CD4-positive, alpha-beta memory T cell (primary cell): ENCODE measurements at regions not wholly inside any gene's neighbourhood (a gene's known extent, or its start where the extent isn't known, plus 50 kb on each side); places are given as distances from the start of the nearest gene placed in this dataset.

Experiments
- CTCF ChIA-PET: fragments of 350-600 bp; sonication (Branson Sonifier 250); formaldehyde crosslinking; loops from one replicate; lab custom pipeline; 2021; ENCODE audit warnings: inconsistent platforms; ENCODE audit not compliant: partially characterized antibody; lab: Charles Lee
- POLR2A ChIA-PET: fragments of 350-600 bp; sonication (Branson Sonifier 250); formaldehyde crosslinking; loops from one replicate; lab custom pipeline; 2021; ENCODE audit not compliant: partially characterized antibody; lab: Charles Lee
- DNase-seq, 5 donors: peaks; one replicate each; pipeline versions ENCODE4 v3.0.0 to v3.0.0-alpha.2; 2020 to 2022; ENCODE audit warnings: mixed read lengths in 1 of 5
- H3K27ac ChIP-seq: one replicate; pipeline ENCODE4 v1.7.0; 2013; ENCODE audit warnings: low read depth, low read length
- H3K27me3 ChIP-seq: 2 replicates; pipeline ENCODE4 v1.7.0; 2013; ENCODE audit warnings: mild to moderate bottlenecking, low read length, moderate library complexity; ENCODE audit not compliant: insufficient read depth
- H3K36me3 ChIP-seq: 2 replicates; pipeline ENCODE4 v1.7.0; 2013; ENCODE audit warnings: mild to moderate bottlenecking, low read length, moderate library complexity; ENCODE audit not compliant: insufficient read depth
- H3K4me1 ChIP-seq: 2 replicates; pipeline ENCODE4 v1.7.0; 2013; ENCODE audit warnings: mild to moderate bottlenecking, low read length, moderate library complexity; ENCODE audit not compliant: insufficient read depth
- H3K4me3 ChIP-seq, 2 donors: one replicate each; pipeline ENCODE4 v1.7.0; 2013; ENCODE audit warnings: low read length in 2 of 2, mild to moderate bottlenecking in 1 of 2
- H3K9me3 ChIP-seq, 2 donors: one replicate each; pipeline ENCODE4 v1.7.0; 2013; ENCODE audit warnings: low read length in 2 of 2, control low read depth in 1 of 2; ENCODE audit not compliant: control insufficient read depth in 1 of 2
- H3K27ac Mint-ChIP-seq, 7 donors: one replicate each; pipeline ENCODE4 v1.8.0; 2020 to 2021; ENCODE audit warnings: mixed read lengths in 7 of 7, mild to moderate bottlenecking in 6 of 7, inconsistent platforms in 3 of 7, moderate library complexity in 3 of 7
- H3K27me3 Mint-ChIP-seq, 2 donors: one replicate each; pipeline ENCODE4 v1.8.0; 2020 to 2021; ENCODE audit warnings: mixed read lengths in 2 of 2
- H3K36me3 Mint-ChIP-seq, 2 donors: one replicate each; pipeline ENCODE4 v1.8.0; 2020 to 2021; ENCODE audit warnings: mixed read lengths in 2 of 2, inconsistent platforms in 1 of 2, mild to moderate bottlenecking in 1 of 2
- H3K4me1 Mint-ChIP-seq, 4 donors: one replicate each; pipeline ENCODE4 v1.8.0; 2020 to 2021; ENCODE audit warnings: mixed read lengths in 4 of 4, mild to moderate bottlenecking in 1 of 4
- H3K4me3 Mint-ChIP-seq, 8 donors: one replicate each; pipeline ENCODE4 v1.8.0; 2020 to 2021; ENCODE audit warnings: mixed read lengths in 8 of 8, mild to moderate bottlenecking in 7 of 8, moderate library complexity in 6 of 8, inconsistent platforms in 3 of 8
- H3K9me3 Mint-ChIP-seq, 8 donors: one replicate each; pipeline ENCODE4 v1.8.0; 2020 to 2021; ENCODE audit warnings: mixed read lengths in 8 of 8, mild to moderate bottlenecking in 5 of 8, inconsistent platforms in 3 of 8, moderate library complexity in 1 of 8
- intact Hi-C: fragments of 100-400 bp; cut with micrococcal nuclease; formaldehyde crosslinking; loops from one replicate; pipeline ENCODE4 v1.15.1; 2023

DNA sequence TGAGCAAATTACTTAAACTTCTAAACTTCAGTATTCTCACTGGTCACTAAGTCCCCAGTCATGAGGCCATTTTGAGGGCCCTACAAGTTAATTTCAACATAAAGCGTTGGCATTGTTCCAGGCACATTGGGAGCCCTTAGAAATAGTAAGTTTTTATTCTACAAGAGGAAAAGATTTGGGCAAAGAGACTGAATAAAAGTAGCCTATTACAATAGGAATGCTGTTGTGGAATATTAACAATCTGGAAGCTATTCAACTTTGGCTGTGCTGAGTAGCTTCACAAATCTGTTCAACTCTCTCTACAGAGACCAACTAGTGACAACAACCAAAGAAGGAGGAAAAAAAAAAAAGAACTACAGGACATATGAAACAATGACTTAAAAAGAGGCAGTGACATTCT lies 1287.5 kb upstream of the NXPH2 start:
- POLR2A ChIA-PET, result no interaction called here
- CTCF ChIA-PET, result no interaction called here
- Mint-ChIP-seq H3K9me3 (peaks cover 0 to 35% (median 9%) of the 10 kb centered on the region in 8 donors), H3K27ac (no peak overlapping the region), H3K36me3 (no peaks in the 10 kb centered on the region), H3K4me1 (no peaks in the 10 kb centered on the region), H3K27me3 (no peaks in the 10 kb centered on the region), H3K4me3 (no peak overlapping the region)
- intact Hi-C loops, result no loop called here
- Histone ChIP-seq H3K36me3 (no peaks in the 10 kb centered on the region), H3K4me3 (no peak overlapping the region), H3K4me1 (no peaks in the 10 kb centered on the region), H3K9me3 (no peaks in the 10 kb centered on the region), H3K27me3 (no peaks in the 10 kb centered on the region), H3K27ac (no peak overlapping the region)
- DNase-seq, result no peak

DNA sequence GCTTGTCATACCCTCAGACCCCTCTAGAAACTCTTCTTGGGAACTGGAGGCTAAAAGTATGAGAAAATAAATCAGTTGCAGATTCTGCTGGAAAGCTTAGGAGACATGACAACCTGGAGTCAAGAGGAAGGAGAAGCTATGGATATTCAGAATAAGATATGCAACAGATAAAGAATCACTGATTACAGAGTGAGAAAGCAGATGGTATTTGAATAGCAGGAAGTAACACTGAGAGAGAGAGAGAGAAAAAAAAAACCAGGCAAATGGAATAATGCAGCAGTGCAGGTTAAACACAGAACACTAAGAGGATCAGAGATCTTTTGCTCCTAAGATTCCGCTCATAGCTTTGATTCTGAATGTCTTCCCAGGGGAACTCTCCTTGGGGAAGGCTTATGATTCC lies 1284.1 kb upstream of the NXPH2 start:
- Mint-ChIP-seq H3K27ac (no peak overlapping the region), H3K36me3 (no peaks in the 10 kb centered on the region), H3K4me3 (no peak overlapping the region), H3K27me3 (no peaks in the 10 kb centered on the region), H3K9me3 (peaks cover 3 to 26% (median 9%) of the 10 kb centered on the region in 8 donors), H3K4me1 (no peaks in the 10 kb centered on the region)
- DNase-seq, result no peak
- ChIA-PET POLR2A (no interaction called here), CTCF (no interaction called here)
- Histone ChIP-seq H3K27me3 (no peaks in the 10 kb centered on the region), H3K36me3 (no peaks in the 10 kb centered on the region), H3K9me3 (no peaks in the 10 kb centered on the region), H3K4me3 (no peak overlapping the region), H3K4me1 (no peaks in the 10 kb centered on the region), H3K27ac (no peak overlapping the region)
- intact Hi-C loops, result no loop called here

DNA sequence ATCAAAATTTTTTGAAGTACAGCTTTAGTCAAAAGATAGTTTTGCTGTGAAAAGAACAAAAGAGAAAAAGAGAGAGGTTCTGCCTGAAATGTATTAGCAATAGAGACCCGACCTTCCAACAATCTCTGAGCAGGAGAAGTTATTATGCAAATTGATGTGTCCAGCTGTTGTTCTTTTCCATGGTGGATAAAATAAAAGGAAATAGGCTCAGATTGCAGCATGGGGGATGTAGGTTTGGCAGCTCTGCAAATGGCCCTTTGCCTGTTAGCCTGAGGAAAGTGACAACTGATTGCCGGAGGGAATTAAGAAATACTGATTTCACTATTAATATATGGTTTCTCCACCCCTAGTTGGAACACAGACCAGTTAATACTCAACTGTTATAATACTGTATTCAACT lies 1283.2 kb upstream of the NXPH2 start:
- no peak overlapping the region for H3K27ac Mint-ChIP-seq
- no peak overlapping the region for H3K27ac ChIP-seq
- DNase-seq, result no peak
- intact Hi-C loops, result no loop called here
- H3K9me3 ChIP-seq, result no peaks in the 10 kb centered on the region
- POLR2A ChIA-PET, result no interaction called here
- peaks cover 3 to 28% (median 8%) of the 10 kb centered on the region in 8 donors for H3K9me3 Mint-ChIP-seq
- no peak overlapping the region for H3K4me3 Mint-ChIP-seq
- H3K4me1 Mint-ChIP-seq, result no peaks in the 10 kb centered on the region
- CTCF ChIA-PET, result no interaction called here
- H3K4me1 ChIP-seq, result no peaks in the 10 kb centered on the region
- no peaks in the 10 kb centered on the region for H3K36me3 ChIP-seq
- no peaks in the 10 kb centered on the region for H3K27me3 ChIP-seq
- H3K27me3 Mint-ChIP-seq, result no peaks in the 10 kb centered on the region
- no peaks in the 10 kb centered on the region for H3K36me3 Mint-ChIP-seq
- H3K4me3 ChIP-seq, result no peak overlapping the region

DNA sequence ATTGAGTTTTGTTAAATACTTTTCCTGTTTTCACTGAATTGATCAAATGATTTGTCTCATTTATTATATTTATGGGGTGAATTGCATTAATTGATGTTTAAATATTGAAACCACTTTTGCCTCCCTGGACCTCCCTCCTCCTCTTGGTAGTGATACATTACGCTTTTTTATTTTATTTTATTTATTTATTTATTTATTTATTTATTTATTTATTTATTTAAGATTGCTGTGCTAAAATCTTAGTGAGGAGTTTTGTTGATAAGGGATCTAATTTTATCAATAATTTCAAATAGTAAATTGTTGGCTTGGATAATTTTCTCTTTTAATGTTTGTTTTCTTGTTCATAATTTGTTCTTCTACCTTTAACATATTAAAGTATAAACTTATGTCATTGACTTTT lies 1281.0 kb upstream of the NXPH2 start:
- Mint-ChIP-seq H3K4me3 (no peak overlapping the region), H3K36me3 (no peaks in the 10 kb centered on the region), H3K27me3 (no peaks in the 10 kb centered on the region), H3K27ac (no peak overlapping the region), H3K9me3 (peaks cover 3 to 28% (median 8%) of the 10 kb centered on the region in 8 donors), H3K4me1 (no peaks in the 10 kb centered on the region)
- no peak for DNase-seq
- intact Hi-C loops, result no loop called here
- ChIA-PET CTCF (no interaction called here), POLR2A (no interaction called here)
- Histone ChIP-seq H3K4me3 (no peak overlapping the region), H3K4me1 (no peaks in the 10 kb centered on the region), H3K36me3 (no peaks in the 10 kb centered on the region), H3K27me3 (no peaks in the 10 kb centered on the region), H3K27ac (no peak overlapping the region), H3K9me3 (no peaks in the 10 kb centered on the region)

DNA sequence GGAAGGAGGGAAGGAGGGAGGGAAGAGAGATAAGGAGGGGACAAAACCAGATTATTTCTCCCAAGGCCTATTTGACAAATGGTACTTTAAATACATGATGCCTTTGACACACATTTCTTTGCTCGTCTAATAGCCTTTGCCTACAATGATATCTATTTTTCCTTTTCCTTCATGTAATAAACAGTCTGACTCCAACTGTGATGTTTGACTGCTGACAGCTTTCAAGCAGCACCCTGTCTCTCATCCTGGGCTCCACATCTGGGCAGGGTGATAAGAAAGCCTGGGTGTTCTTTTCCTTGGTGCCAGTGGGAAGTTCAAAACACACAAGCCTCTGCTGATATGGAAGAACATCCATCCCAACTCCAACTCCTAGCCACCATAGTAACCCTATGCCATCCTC lies 1277.7 kb upstream of the NXPH2 start:
- H3K27ac Mint-ChIP-seq, result no peak overlapping the region

DNA sequence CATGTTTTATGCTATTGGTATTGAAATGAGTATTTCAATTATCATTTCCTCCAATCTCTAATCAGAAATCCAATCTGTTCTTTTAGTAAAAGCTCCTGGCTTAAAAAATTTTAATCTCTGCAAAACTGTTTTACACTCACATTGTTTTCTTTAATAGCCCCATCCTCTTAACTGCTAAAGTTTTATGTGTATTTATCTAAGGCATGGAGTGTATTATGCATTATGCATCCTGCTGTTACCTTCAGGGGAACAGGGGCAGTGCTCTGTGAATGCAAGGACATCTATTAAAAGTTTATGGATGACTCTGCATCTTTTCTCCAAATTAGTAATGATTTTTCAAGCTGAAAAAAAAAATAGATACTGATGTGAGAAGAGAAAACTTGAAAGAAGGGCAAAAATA lies 1261.6 kb upstream of the NXPH2 start:
- H3K9me3 Mint-ChIP-seq, result peaks cover 3 to 37% (median 15%) of the 10 kb centered on the region in 8 donors

More for the DNA sequence above, 1277.7 kb upstream of the NXPH2 start:
- H3K4me1 ChIP-seq, result no peaks in the 10 kb centered on the region
- Mint-ChIP-seq H3K4me3 (no peak overlapping the region), H3K9me3 (peaks cover 6 to 19% (median 12%) of the 10 kb centered on the region in 8 donors), H3K27me3 (no peaks in the 10 kb centered on the region), H3K4me1 (no peaks in the 10 kb centered on the region), H3K36me3 (no peaks in the 10 kb centered on the region)
- no peak for DNase-seq
- H3K9me3 ChIP-seq, result no peaks in the 10 kb centered on the region
- POLR2A ChIA-PET, result no interaction called here
- intact Hi-C loops, result no loop called here
- CTCF ChIA-PET, result no interaction called here
- H3K4me3 ChIP-seq, result no peak overlapping the region
- H3K27me3 ChIP-seq, result no peaks in the 10 kb centered on the region
- no peaks in the 10 kb centered on the region for H3K36me3 ChIP-seq
- no peak overlapping the region for H3K27ac ChIP-seq

DNA sequence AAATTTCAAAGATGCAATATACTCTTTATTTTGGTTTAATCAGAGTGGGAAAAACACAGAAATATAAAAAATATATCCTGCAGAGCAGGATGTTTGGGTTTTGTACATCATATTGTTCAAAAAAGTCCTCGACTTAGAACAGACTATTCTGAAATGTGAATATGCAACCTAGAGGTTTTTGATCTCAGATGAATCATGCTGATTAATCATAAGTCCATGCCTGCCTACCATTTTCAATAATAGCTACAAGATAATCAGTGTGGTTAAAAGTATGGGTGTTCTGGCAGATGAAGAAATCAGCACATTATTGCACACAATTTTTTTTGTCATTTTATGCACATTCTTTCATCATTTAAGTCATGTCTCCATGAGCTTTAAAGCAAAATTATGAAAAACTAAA lies 1261.0 kb upstream of the NXPH2 start:
- Histone ChIP-seq H3K36me3 (no peaks in the 10 kb centered on the region), H3K9me3 (no peaks in the 10 kb centered on the region), H3K27me3 (no peaks in the 10 kb centered on the region), H3K4me1 (no peaks in the 10 kb centered on the region), H3K27ac (no peak overlapping the region), H3K4me3 (no peak overlapping the region)
- no peak for DNase-seq
- Mint-ChIP-seq H3K27ac (no peak overlapping the region), H3K4me1 (no peaks in the 10 kb centered on the region), H3K9me3 (peaks cover 3 to 39% (median 15%) of the 10 kb centered on the region in 8 donors), H3K36me3 (no peaks in the 10 kb centered on the region), H3K4me3 (no peak overlapping the region), H3K27me3 (no peaks in the 10 kb centered on the region)
- POLR2A ChIA-PET, result no interaction called here
- intact Hi-C loops, result no loop called here
- CTCF ChIA-PET, result no interaction called here

More for the DNA sequence above, 1261.6 kb upstream of the NXPH2 start:
- H3K4me3 Mint-ChIP-seq, result no peak overlapping the region
- intact Hi-C loops, result no loop called here
- ChIA-PET CTCF (no interaction called here), POLR2A (no interaction called here)
- H3K4me3 ChIP-seq, result no peak overlapping the region
- no peaks in the 10 kb centered on the region for H3K36me3 ChIP-seq
- H3K9me3 ChIP-seq, result no peaks in the 10 kb centered on the region
- no peak for DNase-seq
- H3K4me1 ChIP-seq, result no peaks in the 10 kb centered on the region
- H3K36me3 Mint-ChIP-seq, result no peaks in the 10 kb centered on the region
- H3K27ac ChIP-seq, result no peak overlapping the region
- H3K27ac Mint-ChIP-seq, result no peak overlapping the region
- H3K27me3 ChIP-seq, result no peaks in the 10 kb centered on the region
- no peaks in the 10 kb centered on the region for H3K4me1 Mint-ChIP-seq
- H3K27me3 Mint-ChIP-seq, result no peaks in the 10 kb centered on the region

DNA sequence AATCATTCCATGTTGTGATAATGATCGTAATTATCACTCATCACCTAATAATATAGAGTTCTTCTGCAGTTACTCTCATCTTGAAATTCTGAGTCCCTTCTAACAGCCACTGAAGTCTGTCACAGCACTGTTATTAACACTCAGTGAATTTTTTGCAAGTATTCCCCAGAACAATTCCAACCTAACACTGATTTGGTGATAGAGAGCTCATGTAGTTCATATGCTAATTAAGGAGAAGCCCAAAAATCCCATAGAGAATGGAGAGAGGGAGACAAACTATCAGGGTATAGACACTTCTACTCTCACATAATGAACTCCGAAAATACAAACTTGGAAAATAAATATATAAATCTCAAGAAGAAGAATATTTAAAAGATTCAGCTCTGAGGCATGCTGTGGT lies 1253.4 kb upstream of the NXPH2 start:
- no peaks in the 10 kb centered on the region for H3K9me3 ChIP-seq
- H3K4me1 ChIP-seq, result no peaks in the 10 kb centered on the region
- Mint-ChIP-seq H3K27ac (no peak overlapping the region), H3K9me3 (peaks cover 0 to 33% (median 11%) of the 10 kb centered on the region in 8 donors), H3K27me3 (no peaks in the 10 kb centered on the region), H3K4me3 (no peak overlapping the region), H3K4me1 (no peaks in the 10 kb centered on the region), H3K36me3 (no peaks in the 10 kb centered on the region)
- H3K27me3 ChIP-seq, result no peaks in the 10 kb centered on the region
- intact Hi-C loops, result no loop called here
- H3K27ac ChIP-seq, result no peak overlapping the region
- ChIA-PET CTCF (no interaction called here), POLR2A (no interaction called here)
- H3K36me3 ChIP-seq, result no peaks in the 10 kb centered on the region
- DNase-seq, result no peak
- no peak overlapping the region for H3K4me3 ChIP-seq
